HG03025 (cell line): ENCODE measurements at regions not wholly inside any gene's neighbourhood (a gene's known extent, or its start where the extent isn't known, plus 50 kb on each side); places are given as distances from the start of the nearest gene placed in this dataset.

Experiments used
- ATAC-seq: cut with Tn5 transposase; IDR thresholded peaks from one replicate; pipeline ENCODE4 v1.9.1; 2021; ENCODE audit warnings: mild to moderate bottlenecking, moderate library complexity; ENCODE audit not compliant: unreplicated experiment, low FRiP score

DNA sequence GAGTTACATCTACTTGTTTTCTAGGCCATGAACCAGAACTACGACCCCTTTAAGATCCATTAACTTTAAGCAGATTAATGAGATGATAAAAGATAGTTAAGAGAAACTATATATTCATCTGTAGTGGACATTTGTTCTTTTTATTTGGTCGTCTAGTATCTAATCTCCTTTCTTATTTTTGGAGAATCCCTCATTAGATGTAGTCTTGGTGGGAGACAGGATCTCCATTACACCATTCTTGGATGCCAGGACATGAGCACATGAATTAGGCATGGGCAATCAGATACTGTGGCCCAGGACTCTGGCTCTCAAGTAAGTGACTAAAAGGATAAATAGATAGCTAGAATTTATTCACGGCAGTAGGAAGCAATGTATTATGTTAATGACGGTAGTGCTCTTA, 245.0 kb downstream of the ATP23 start:
- no peak for ATAC-seq

DNA sequence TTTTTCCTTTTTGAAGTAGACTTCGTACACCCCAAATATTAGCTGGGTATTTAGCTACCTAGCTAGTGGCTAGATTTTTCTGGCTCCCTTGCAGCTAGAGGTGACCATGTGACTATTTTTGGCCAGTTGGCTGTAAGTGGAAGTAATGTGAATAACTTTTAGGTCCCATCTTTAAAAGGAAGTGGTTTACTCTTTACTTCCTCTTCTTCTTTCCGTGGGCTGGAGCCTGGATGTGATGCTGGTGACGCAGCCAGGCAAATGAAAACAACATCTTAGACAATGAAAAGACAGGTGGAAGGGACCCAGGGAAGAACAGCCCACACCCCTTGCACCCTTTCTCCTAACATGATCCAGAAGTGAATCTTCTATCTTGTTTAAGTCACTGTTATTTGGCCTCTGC, 245.5 kb downstream of the ATP23 start:
- ATAC-seq = no peak

DNA sequence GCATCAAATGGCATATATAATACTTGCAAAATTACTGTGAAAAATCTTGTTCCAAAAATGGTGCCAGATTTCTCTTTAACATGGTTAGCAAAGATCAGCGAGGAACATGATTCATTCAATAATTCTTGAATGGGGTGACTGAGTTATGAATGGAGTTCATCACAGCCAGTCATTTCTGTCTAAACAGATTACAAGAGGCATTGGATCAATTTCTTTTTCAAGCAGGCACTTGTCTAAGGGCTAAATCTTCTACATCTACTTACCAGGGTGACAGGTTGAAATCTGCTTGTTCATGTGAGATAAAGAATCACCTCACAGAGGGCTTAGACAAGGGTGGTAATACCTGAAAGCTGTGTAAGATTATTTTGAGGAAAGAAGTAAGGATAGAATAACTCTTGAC, 247.7 kb downstream of the ATP23 start:
- no peak for ATAC-seq

DNA sequence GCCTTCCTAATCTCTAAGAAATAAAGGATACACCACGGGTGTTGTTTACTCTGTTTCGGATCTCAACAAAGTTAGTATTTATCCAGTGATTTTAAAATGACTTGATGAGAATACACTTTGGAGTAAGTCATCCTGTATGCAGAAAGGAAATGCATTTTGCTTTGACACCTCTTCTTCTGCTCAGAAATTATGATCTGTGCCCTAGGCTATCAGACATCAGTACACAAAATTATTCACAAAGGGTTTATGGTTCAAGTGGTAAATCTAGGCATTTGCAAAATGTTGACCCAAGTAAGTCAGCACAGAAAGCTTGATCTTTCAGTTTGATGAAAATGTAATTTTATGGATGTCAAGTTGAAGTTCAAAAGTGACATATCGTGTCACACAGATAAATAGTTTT, 248.5 kb downstream of the ATP23 start:
- ATAC-seq = no peak

DNA sequence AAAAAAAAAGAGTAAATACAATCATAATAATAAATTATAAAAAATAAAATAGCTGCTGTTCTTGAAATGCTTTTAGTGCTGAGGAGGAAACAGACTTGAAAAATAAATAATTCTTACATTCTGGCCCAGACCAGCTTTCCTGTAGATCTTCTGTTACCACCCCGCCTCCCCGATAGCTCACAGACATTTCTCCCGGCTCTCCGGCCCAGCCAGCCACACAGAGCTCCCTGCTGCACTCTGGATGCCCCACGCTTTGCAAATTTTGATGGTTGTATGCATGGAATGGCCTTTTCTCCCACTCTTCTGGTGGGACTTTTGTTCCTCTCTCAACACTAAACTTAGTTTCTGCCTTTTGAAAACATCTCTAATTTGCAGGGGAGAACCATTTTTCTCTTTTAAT, 249.3 kb downstream of the ATP23 start:
- no peak for ATAC-seq

DNA sequence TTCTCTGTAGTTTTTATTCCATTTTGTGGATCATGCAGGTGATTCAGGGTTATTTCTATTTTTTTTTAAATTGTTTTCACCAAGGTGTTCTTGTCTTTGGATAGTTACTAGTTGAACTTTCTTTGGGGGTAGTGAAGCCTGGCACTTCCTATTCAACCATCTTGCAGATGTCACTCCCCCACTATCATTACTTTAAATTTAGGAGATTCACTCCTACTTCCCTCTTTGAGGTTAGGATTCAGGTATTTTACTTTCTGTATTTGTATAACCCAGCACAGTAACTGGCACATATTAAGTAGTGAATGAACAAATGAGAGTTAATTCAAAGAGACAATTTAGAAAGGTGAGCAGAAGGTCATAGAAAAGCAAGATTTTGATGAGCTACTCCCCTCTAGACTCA, 255.6 kb downstream of the ATP23 start:
- ATAC-seq = no peak

DNA sequence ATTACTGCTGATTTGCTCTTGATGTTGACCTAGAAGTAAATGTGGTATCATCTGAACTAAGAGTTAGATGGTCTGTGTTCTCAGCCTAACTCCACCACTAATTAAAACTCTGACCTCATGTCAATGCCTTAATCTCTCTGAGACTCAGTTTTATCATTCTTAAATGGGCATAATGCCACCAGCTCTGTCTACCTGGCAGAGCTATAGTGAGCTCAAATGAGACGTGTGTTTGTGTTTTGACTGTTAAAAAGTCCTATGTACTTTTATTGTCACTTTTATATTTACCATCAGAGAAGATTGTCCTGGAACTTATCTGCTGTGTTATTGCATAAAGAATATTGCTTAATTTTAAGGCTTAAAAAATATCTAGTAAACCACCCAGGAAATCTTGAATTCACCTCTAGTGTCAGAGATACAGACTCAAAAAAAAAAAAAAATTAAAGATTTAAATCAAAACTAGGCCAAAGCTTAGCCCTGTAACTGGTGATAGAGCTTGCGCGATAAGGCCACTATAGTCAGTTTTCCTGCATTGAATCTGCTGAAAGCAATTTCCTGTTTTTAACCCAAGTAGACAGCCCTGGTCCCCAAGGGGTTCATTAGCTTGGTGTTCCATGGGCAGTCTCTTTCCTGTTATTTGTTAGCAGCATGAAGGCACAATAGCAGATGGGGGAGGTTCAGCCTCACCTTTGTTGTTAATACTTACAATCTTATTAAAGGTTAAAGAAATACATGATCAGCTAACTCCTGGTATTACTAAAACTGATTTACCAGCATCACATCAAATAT, 261.8 kb downstream of the ATP23 start:
- ATAC-seq = no peak

DNA sequence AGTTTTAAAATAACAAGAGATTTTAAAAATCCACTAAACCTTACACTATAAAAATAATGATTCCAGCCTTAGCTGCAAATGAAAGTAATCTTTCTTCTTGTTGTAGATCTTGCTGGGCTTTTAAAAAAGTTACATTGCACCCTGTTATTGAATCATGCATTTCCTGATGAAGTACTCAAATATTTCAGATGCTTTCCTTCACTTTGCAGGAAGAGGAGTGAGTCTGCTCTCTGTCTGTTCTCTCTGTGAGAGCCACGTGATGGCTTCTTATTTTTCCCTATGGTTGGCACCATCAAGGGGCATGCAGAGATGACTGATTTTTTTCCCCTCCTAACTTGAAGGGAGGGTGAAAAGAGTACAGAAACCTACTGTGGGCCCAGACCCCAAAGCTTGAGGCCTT, 262.7 kb downstream of the ATP23 start:
- ATAC-seq = no peak

DNA sequence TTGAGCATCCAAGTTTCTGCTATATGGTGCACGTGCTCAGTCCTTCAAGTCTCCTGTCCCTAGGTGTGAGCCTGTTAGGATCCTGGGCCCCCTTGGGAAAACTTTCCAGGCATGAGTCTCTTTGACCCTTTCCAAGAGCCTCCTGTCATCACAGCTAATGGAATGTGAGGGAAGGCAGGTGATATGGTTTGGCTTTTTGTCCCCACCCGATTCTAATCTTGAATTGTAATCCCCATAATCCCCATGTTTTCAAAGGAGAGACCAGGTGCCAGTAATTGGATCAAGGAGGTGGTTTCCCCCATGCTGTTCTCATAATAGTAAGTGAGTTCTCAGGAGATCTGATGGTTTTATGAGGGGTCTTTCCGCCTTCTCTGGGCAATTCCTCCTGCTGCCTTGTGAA, 265.5 kb downstream of the ATP23 start:
- ATAC-seq = no peak

DNA sequence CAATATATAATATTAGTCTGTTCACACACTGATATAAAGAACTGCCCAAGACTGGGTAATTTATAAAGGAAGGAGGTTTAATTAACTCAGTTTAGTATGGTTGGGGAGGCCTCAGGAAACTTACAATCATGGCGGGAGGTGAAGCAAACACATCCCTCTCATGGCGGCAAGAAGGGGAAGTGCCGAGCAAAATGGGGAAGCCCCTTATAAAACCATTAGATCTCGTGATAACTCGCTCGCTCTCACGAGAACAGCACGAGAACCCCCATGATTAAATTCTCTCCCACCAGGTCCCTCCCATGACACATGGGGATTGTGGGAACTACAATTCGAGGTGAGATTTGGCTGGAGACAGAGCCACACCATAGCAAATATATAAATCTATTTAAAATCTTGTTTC, 269.8 kb downstream of the ATP23 start:
- ATAC-seq = no peak

DNA sequence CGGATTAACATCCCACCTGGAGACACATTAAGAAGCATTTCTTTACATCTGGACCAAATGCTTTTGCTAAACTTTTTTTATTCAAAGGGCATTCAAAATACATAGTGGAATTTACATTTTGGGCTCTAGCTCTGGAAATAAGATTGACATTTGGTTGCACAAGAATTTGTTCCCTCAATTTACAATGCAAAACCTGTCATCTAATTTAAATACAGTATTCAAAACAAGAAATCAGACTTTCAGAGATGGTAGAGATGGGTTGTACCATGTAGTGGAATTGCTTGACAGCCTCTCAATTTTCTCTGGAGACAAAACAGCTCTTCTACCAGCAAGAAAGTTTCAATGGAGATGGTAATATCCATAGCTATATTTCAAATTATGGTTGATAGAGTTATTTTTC, 275.8 kb downstream of the ATP23 start:
- no peak for ATAC-seq

DNA sequence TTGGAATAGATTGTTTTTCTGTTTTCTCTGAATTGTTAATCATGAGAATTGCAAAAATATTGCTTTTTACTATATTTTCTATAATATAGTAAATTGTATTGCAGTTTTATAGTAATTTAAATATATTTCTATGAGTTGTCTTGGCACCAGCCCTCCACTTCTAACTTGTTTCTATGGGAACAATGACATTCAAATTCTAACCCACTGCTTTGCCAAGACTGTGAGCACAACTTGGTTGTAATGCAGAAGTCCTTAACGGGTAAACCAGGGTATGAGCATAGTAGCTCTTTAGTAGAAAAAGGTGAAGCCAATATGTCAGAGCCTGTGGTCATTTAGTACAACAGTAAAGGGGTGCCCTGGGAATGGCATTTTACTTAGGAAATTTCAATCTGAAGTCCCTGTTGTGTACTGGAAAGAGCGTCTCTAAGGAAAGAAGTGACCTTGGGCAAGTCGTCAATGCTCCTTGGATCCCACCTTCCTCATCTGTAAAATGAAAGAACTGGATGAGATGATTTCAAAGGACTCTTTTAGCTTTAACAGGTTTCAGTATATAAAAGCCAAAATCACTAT, 283.3 kb downstream of the ATP23 start:
- no peak for ATAC-seq

DNA sequence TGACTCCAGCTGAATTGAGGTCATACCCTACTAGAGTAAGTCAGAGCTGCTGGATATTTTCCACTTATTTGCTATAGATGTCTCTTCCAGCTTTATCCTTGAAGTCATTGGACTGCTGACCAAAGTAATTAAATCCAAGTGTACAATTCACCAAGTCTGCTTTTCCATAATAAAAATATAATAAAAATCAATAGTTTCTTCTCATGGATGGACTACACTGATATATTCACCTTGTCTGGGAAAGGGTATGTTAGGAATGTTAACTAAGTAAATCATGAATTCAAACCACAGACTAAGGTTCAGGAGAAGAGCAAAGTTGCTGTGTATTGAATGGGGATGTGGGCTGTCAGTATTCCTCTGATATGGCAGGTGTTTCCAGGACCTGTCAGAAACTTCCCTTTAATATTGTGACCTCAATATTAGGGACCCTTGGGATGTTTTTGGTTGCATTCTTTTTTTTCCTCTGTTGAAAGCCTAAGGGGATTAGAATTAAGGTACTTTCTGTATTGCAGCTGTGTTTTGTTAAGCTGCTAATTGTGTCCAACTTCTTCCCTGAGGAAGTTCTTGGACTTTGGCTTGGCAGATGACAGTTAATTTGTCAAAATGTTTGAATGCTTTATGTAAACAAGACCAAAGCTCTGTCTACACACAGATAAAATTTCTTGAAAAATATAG, 284.0 kb downstream of the ATP23 start:
- no peak for ATAC-seq

DNA sequence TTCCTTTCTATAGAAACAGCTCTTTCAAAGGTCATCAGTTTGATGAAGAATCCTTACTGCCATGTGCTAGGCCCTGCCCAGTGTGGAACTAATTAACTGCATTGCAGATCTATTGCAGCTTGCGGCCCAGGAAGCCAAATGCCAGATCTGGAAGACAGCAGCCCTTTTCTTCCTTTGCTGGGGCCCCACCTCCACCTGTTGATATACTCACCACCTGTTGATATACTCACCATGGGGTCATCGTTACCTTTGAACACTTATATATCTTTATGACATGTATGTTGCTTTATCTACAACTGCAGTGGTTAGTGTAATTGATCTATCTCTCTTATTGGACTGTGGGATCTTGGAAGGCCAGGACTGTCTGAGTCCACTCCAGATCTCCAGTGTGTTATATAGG, 292.5 kb downstream of the ATP23 start:
- ATAC-seq = no peak

DNA sequence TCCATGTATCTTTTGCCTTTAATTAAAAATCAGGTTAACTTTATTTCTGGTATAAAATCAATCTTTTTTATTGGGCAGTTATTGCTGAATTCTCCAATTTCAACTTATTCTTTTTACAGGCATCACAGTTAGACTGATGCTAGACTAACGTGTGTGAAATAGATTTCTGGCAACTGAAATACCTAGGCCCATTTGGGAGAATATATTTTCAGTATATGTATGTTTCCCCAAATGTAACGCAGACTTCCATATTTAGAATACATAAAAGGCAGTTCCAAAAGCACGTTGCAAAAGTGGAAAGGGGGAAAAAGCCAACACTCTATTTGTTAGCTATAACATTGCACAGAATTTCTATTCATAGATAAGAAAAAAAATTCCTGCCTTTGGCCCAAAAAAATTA, 297.0 kb downstream of the ATP23 start:
- no peak for ATAC-seq

DNA sequence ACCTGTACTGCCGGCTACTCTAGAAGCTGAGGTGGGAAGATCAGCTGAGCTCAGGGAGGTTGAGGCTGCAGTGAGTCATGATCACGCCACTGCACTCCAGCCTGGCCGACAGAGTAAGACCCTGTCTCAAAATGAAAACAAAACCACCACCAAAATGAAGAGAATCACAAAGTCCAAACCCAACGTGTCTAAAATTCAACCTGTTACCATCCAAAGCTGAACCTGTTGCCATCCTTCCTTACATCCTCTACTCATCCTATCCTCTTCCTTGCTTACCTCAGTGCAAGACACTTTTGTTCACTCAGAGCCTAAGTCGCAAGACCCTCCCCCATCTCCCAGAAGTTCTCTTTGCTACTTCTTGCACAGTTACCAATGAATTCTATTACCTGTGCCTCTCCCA, 299.7 kb downstream of the ATP23 start:
- no peak for ATAC-seq

DNA sequence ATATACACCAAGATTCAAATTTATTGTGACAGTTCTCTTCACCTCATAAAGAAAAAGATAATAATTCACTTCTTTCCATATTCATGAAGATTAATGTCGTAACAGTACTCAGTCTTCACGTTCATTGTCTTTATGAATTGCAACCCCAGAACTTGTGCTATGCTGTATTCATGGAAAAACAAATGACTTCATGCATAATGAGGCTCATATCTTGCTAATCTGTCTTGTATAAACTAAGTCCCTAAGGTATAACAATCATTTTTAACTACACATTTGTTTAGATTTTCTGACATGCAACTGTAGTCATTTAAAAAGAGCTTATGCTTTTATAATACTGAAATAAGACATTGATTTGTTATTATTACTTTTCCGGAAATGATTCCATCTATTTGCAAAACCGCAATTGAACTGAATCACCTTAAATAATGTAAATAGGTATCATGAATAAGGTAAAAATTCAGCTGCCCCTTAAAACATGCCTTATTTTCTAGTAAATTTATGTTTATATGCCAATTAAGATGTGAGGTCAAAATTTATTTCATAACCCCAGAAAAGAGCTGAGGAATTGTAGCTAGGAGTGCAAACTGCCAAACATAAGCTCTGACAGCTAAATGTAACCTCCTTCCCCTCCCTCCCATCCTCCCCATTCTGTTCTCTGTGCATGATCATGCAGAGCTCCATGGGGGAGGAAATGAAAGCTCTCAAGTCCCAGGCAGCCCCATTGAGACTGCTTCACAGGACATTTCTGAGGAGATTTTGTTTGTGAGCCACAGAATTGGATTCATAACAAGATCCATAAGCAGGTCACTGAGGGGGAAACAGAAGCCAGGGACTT, 301.6 kb downstream of the ATP23 start:
- no peak for ATAC-seq

DNA sequence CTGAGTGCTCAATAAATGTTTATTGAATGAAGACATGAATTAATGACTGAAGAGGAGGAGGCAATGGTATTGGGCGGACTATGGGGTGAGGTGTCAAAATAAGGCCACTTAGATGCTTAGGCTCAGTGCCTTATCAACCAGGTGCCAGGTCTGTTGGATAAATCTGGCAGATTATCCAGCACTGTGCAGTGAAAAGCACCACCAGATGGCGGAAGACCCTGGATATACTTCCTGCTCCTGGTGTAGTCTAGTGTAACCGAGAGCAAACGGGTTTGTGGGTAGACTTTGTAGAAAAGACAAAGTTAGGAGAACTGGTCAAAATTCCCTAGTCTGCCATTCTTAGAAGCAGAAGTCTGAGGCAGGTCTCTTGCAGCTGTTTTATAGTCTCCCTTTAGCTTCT, 306.3 kb downstream of the ATP23 start:
- ATAC-seq = no peak

DNA sequence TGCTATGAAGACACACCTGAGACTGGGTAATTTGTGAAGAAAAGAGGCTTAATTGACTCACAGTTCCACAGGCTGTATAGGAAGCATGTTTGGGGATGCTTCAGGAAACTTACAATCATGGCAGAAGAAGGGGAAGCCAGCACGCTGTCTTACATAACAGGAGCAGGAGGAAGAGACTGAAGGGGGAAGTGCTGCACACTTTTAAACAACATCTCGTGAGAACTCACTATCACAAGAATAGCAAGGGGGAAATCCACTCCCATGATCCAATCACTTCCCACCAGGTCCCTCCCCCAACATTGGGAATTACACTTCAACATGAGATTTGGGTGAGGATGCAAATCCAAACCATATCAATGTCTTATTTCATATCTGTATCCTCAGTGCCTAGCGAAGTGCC, 307.2 kb downstream of the ATP23 start:
- no peak for ATAC-seq

DNA sequence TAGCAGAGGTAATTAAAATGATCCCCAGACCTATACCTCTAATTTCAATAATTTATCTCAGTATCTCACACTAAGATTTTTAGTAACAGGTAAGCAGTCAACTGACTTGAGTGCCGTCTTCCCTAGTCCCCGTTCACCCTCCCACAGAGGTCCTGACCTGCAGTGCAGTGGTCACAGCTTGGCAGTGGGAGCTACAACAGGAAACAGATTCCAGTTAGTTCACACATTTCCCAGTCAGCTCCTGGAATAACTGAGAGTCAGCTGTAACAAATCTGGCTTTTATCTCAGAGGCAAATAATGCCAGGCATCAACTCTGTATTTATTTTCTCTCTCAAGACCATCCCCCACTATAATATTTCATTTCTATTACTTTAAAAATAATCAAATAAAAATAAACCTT, 308.2 kb downstream of the ATP23 start:
- ATAC-seq = no peak

DNA sequence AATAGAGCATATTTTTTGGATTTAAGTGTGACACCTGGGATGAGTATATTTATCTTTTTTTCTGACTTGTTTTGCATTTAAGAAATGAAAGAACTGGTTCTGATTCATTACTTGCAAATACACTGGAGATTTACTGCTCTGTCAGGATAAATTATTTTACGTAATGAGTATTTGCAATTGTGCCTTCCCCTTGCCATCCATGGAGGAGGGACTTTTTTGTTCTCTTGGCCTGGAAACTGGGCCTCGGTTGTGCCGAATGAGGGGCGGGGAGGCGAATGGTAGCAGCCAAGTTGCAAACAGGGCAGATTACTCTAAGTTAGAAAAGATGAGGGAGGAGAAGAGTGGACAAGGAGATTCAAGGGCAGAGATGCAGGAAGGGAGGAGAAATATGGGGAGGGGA, 308.7 kb downstream of the ATP23 start:
- ATAC-seq = no peak
